NCI-H146 (cell line): ENCODE measurements at regions not wholly inside any gene's neighbourhood (a gene's known extent, or its start where the extent isn't known, plus 50 kb on each side); places are given as distances from the start of the nearest gene placed in this dataset.
"Not testable (repeated sequence)": the region's sequence is repeated elsewhere in the genome, so short reads cannot be mapped to it uniquely, and the experiment has no call there.

Experiments
- DNase-seq: peaks from one replicate; lab custom pipeline; 2025; lab: John Stamatoyannopoulos, UW

GRCh38 chr4:26208237-26208994 is 112.4 kb upstream of the RBPJ start:
- DNase-seq = no peak

DNA sequence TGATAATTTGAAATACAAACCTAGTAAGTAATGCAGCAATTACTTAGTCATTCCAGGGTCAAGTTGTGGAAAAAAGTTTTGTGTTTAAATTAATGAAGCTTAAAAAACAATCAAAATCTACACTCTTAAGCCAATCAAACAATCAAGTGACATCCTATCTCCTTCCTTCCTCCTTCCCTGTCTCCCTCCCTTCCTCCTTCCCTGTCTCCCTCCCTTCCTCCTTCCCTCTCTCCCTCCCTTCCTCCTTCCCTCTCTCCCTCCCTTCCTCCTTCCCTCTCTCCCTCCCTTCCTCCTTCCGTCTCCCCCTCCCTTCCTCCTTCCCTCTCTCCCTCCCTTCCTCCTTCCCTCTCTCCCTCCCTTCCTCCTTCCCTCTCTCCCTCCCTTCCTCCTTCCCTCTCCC is 111.4 kb upstream of the RBPJ start:
- DNase-seq = not testable (repeated sequence)

GRCh38 chr4:26212528-26212927 is 108.3 kb upstream of the RBPJ start:
- no peak for DNase-seq

GRCh38 chr4:26213317-26213716 is 107.5 kb upstream of the RBPJ start:
- no peak for DNase-seq

- no peak for DNase-seq
Observed at GRCh38 chr4:26214994-26215393, 105.8 kb upstream of the RBPJ start.

DNA sequence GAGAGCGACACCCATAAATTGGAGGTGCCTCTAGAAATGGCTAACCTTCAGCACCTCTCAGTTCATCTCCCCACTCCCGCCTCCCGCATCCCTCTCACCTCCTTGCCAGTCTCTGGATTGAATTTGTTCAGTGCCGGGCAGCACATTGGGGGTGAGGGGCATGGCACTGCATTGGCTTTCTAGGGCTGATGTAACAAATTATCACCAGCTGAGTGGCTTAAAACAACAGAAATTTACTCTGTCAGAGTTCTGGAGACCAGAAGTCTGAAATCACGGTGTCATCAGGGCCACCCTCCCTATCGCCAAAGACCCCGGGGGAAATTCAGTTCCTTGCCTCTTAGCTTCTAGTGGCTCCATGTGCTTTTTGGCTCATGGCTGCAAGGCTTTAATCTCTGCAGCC is 105.1 kb upstream of the RBPJ start:
- no peak for DNase-seq

DNA sequence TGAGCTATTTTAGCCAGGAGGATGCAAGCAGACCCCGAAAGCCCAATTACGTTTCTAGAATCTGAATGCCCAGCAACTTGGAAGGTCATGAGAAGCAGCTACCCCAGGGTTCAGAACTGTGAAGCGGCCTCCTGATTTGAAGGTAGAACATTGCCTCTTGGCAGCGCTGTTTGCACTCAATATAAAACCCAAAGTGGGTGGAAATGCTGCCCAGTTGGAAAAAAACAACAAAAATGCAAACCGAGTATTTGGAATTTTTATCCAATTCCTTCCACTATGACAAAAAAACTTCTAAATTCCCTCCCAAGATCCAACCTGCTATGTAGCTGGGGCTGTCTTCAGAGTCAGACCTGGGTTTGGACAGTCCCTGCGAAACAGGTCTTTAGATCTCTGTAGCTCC is 103.3 kb upstream of the RBPJ start:
- DNase-seq = no peak

GRCh38 chr4:26217961-26218676 is 102.7 kb upstream of the RBPJ start:
- no peak for DNase-seq

- DNase-seq = no peak
Observed at GRCh38 chr4:26218677-26219605, 101.9 kb upstream of the RBPJ start.

- no peak for DNase-seq
Observed at GRCh38 chr4:26220696-26221095, 100.1 kb upstream of the RBPJ start.

- no peak for DNase-seq
Observed at GRCh38 chr4:26223155-26223554, 97.7 kb upstream of the RBPJ start.

DNA sequence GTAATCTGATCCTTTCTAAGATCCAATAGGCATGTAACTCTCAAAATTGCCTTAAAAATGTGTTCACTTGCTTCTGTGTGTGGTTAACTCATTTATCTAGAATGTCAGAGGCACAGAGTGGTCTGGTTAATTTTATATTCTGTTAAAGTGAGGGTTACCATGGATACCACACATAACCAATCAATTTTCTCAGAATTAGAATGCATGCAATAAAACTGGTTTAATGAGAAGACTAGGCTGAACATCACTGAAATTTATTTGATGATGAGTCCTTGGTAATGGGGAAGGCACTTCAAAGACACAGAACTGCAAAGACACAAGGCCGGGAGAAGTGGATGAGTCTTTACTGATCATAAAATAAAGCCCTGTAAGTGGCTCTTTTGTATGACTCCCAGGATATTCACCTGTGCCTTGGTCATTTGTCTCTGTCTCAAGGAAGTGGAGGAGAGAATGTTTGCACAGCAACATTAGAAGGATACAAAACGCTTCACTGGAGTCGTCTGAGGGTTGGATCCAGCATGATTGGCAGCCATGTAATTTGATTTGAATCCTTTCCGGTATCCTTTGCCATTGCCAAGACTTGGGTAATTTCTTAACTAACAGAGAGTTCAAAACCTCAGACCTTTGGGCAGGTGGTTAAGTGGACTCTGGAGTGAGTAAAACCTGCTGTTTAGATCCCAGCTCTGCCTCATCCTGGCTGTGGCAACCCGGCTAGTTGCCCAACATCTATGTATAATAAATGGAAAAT is 94.0 kb upstream of the RBPJ start:
- no peak for DNase-seq

- peak; percentile 67 for DNase-seq
Observed at GRCh38 chr4:26227601-26228229, 93.1 kb upstream of the RBPJ start.

DNA sequence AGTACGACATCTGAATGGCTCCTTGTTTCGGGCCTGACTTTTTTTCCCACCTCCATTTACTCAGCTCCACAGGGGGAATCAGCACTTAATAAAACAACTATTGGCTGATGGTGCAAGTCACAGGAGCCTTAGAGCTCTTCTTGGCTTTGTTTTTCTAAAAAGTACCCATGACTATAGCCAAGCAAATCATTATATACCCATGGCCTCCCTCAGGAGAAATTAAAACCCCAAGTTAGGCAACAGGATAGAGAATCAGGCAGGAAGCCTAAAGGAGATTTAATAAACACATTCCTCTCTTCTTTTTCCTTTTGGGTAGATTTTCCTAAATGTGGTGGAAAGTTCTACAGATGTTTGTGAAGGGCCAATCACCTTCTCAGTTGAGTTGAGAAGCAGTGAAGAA is 91.9 kb upstream of the RBPJ start:
- DNase-seq = no peak

- DNase-seq = no peak
Observed at GRCh38 chr4:26229974-26230373, 90.8 kb upstream of the RBPJ start.

GRCh38 chr4:26233350-26233749 is 87.5 kb upstream of the RBPJ start:
- no peak for DNase-seq

DNA sequence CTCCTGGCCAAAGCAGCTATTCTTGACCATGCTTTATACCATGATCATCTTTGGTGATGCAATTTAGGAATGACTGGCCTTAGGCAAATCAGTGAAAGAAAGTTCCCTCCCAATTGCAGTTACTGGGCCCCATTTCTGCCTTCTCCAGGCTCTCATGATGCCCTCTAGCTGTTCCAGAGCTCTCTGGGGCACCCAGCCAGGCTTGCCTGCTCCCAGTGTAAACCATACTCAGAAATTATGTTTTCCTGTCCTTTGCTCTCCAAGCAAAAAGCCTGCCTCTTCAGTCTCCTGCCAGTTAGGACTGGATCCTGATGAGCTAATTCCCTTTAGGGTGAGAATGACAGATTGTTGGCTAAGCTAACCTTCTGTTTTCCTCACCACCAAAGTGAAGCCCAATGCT is 85.3 kb upstream of the RBPJ start:
- no peak for DNase-seq

DNA sequence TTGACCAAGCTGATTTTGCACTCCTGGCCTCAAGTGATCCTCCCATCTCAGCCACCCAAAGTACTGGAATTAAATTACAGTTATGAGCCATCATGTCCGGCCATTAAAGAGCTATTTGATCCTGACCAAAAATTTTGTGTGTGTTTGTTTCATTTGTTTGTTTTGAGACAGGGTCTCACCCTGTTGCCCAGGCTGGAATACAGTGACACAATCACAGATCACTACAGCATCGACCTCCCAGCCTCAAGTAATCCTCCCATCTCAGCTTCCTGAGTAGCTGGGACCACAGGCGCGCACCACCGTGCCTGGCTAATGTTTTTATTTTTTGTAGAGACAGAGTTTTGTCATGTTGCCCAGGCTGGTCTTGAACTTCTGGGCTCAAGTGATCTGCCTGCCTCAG is 82.9 kb upstream of the RBPJ start:
- DNase-seq = no peak

GRCh38 chr4:26238426-26238777 is 82.4 kb upstream of the RBPJ start:
- no peak for DNase-seq

GRCh38 chr4:26238778-26239679 is 81.8 kb upstream of the RBPJ start:
- peak; percentile 92 for DNase-seq
